ENCODE measurements at regions not wholly inside any gene's neighbourhood (a gene's known extent, or its start where the extent isn't known, plus 50 kb on each side); places are given as distances from the start of the nearest gene placed in this dataset.

DNA sequence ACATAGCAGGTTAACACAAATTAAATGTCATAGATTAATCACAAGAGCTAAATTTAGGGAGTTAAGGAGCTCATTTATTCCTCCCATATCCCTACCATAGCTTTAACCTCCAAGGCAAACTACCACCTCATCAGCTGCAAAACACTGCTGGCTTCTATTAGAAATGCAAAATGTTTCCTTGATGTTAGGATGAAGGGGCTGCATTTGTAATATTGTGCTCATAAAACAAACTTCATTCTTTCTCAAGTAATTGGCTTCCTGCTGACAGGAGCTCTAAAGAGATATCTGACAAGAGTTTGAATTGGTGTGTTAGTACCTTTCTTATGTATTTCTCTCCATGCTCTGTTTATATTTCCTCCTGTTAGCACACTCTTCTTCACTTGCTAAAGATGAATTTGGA lies 152.1 kb downstream of the OLFM4 start:
- H3K36me3 ChIP-seq (ENCODE audit: control insufficient read depth, insufficient read depth, low read length, severe bottlenecking) = no peaks in the 10 kb centered on the region
- H3K9me3 ChIP-seq (ENCODE audit: control insufficient read depth, low read length) = no peaks in the 10 kb centered on the region
- H3K9ac ChIP-seq (ENCODE audit: low read length) = no peak overlapping the region
- H3K4me3 ChIP-seq (ENCODE audit: low read length) = no peak overlapping the region
- no peak for DNase-seq (ENCODE audit: low read depth)
- H3K27me3 ChIP-seq (replicated peaks; ENCODE audit: control insufficient read depth, insufficient read depth, low read length) = no peaks in the 10 kb centered on the region
- no peaks in the 10 kb centered on the region for H3K4me1 ChIP-seq (ENCODE audit: control insufficient read depth, insufficient read depth, low read length)

- no peaks in the 10 kb centered on the region for H3K27me3 ChIP-seq (replicated peaks; ENCODE audit: control insufficient read depth, insufficient read depth, low read length)
- no peak overlapping the region for H3K4me3 ChIP-seq (ENCODE audit: low read length)
- DNase-seq (ENCODE audit: low read depth) = no peak
These were observed 154.1 kb downstream of the OLFM4 start for GRCh38 chr13:53182724-53183123.

GRCh38 chr13:53188120-53188519 lies 159.5 kb downstream of the OLFM4 start:
- H3K9ac ChIP-seq (ENCODE audit: low read length) = no peak overlapping the region
- H3K9me3 ChIP-seq (ENCODE audit: control insufficient read depth, low read length) = no peaks in the 10 kb centered on the region
- peaks cover 4% of the 10 kb centered on the region for H3K4me1 ChIP-seq (ENCODE audit: control insufficient read depth, insufficient read depth, low read length)
- H3K27me3 ChIP-seq (replicated peaks; ENCODE audit: control insufficient read depth, insufficient read depth, low read length) = no peaks in the 10 kb centered on the region
- DNase-seq (ENCODE audit: low read depth) = no peak
- H3K4me3 ChIP-seq (ENCODE audit: low read length) = no peak overlapping the region
- H3K36me3 ChIP-seq (ENCODE audit: control insufficient read depth, insufficient read depth, low read length, severe bottlenecking) = no peaks in the 10 kb centered on the region

More at GRCh38 chr13:53182724-53183123, 154.1 kb downstream of the OLFM4 start:
- Histone ChIP-seq H3K9ac (ENCODE audit: low read length) (no peak overlapping the region), H3K9me3 (ENCODE audit: control insufficient read depth, low read length) (no peaks in the 10 kb centered on the region), H3K36me3 (ENCODE audit: control insufficient read depth, insufficient read depth, low read length, severe bottlenecking) (no peaks in the 10 kb centered on the region), H3K4me1 (ENCODE audit: control insufficient read depth, insufficient read depth, low read length) (no peaks in the 10 kb centered on the region)

- Histone ChIP-seq H3K9ac (ENCODE audit: low read length) (no peak overlapping the region), H3K27me3 (replicated peaks; ENCODE audit: control insufficient read depth, insufficient read depth, low read length) (no peaks in the 10 kb centered on the region), H3K4me3 (ENCODE audit: low read length) (no peak overlapping the region), H3K36me3 (ENCODE audit: control insufficient read depth, insufficient read depth, low read length, severe bottlenecking) (no peaks in the 10 kb centered on the region), H3K9me3 (ENCODE audit: control insufficient read depth, low read length) (no peaks in the 10 kb centered on the region), H3K4me1 (ENCODE audit: control insufficient read depth, insufficient read depth, low read length) (peaks cover 4% of the 10 kb centered on the region)
- peak; percentile 6 for DNase-seq (ENCODE audit: low read depth)
These were observed 160.5 kb downstream of the OLFM4 start for GRCh38 chr13:53189162-53189561.

DNA sequence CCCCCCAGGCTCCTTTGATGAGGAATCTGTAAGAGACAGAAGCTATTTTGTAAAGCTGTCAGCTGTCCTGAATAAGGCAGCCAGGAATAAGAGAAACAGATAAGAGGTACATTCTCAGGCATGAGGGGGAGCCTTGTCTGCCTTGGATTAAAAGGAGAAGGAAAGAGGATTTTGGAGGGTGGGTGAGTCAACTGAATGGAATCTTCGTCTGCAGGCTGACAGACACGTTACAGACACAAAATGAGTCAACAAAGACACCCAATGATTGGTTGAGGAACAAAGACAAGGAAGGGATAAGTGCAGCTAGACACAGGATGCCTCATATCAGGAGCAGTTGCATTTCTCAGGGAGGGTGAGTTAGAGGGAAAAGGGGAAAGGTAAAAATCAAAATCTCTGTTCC lies 162.5 kb downstream of the OLFM4 start:
- DNase-seq (ENCODE audit: low read depth) = no peak
- peaks cover 4% of the 10 kb centered on the region for H3K4me1 ChIP-seq (ENCODE audit: control insufficient read depth, insufficient read depth, low read length)

DNA sequence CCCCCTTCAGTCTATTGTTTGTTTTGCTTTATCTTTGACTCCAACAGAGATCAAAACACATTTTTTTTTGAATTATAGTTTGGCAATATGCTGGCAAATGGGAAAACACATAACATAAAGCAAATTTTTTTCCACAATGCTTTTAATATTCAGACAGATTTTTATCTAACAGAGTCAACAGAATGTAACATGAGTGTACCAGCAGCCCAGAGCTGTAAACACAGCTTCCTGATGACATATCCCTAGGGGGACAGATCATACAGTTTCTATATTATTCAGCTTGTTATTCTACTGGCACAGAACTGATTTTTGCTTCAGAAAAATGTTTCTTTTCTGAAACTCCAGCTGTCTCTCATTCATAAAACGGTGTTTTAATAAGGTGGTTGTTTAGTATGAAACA lies 168.8 kb downstream of the OLFM4 start:
- H3K27me3 ChIP-seq (replicated peaks; ENCODE audit: control insufficient read depth, insufficient read depth, low read length) = peaks cover 14% of the 10 kb centered on the region
- no peak overlapping the region for H3K9ac ChIP-seq (ENCODE audit: low read length)
- H3K4me3 ChIP-seq (ENCODE audit: low read length) = no peak overlapping the region
- no peaks in the 10 kb centered on the region for H3K9me3 ChIP-seq (ENCODE audit: control insufficient read depth, low read length)
- H3K4me1 ChIP-seq (ENCODE audit: control insufficient read depth, insufficient read depth, low read length) = no peaks in the 10 kb centered on the region
- DNase-seq (ENCODE audit: low read depth) = no peak
- H3K36me3 ChIP-seq (ENCODE audit: control insufficient read depth, insufficient read depth, low read length, severe bottlenecking) = no peaks in the 10 kb centered on the region

More for the DNA sequence above, 162.5 kb downstream of the OLFM4 start:
- Histone ChIP-seq H3K9me3 (ENCODE audit: control insufficient read depth, low read length) (no peaks in the 10 kb centered on the region), H3K36me3 (ENCODE audit: control insufficient read depth, insufficient read depth, low read length, severe bottlenecking) (no peaks in the 10 kb centered on the region), H3K4me3 (ENCODE audit: low read length) (no peak overlapping the region), H3K9ac (ENCODE audit: low read length) (no peak overlapping the region), H3K27me3 (replicated peaks; ENCODE audit: control insufficient read depth, insufficient read depth, low read length) (no peaks in the 10 kb centered on the region)

GRCh38 chr13:53198017-53198416 lies 169.4 kb downstream of the OLFM4 start:
- Histone ChIP-seq H3K36me3 (ENCODE audit: control insufficient read depth, insufficient read depth, low read length, severe bottlenecking) (no peaks in the 10 kb centered on the region), H3K9ac (ENCODE audit: low read length) (no peak overlapping the region)

DNA sequence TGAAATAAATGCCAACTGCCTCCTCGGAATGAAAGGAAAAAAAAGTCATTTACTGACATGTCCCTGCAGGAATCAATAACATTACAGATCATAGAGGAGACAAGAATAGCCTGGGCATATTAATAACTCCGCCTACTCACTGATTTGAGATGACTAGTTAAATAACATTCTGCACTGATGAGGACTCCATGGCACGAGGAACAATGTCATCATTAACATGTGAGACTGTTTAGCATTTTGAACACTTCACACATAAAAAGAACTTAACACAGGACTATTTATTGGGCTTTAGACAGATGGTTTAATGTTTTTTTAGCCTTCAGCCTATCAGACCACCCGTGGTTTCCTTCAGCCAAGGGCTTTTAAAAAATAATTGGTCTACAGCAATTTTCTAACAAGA lies 170.1 kb downstream of the OLFM4 start:
- Histone ChIP-seq H3K9ac (ENCODE audit: low read length) (no peak overlapping the region), H3K36me3 (ENCODE audit: control insufficient read depth, insufficient read depth, low read length, severe bottlenecking) (no peaks in the 10 kb centered on the region), H3K4me3 (ENCODE audit: low read length) (no peak overlapping the region), H3K9me3 (ENCODE audit: control insufficient read depth, low read length) (no peaks in the 10 kb centered on the region), H3K27me3 (replicated peaks; ENCODE audit: control insufficient read depth, insufficient read depth, low read length) (peaks cover 27% of the 10 kb centered on the region), H3K4me1 (ENCODE audit: control insufficient read depth, insufficient read depth, low read length) (no peaks in the 10 kb centered on the region)
- no peak for DNase-seq (ENCODE audit: low read depth)

More at GRCh38 chr13:53198017-53198416, 169.4 kb downstream of the OLFM4 start:
- H3K9me3 ChIP-seq (ENCODE audit: control insufficient read depth, low read length) = no peaks in the 10 kb centered on the region
- peaks cover 20% of the 10 kb centered on the region for H3K27me3 ChIP-seq (replicated peaks; ENCODE audit: control insufficient read depth, insufficient read depth, low read length)
- no peak overlapping the region for H3K4me3 ChIP-seq (ENCODE audit: low read length)
- no peak for DNase-seq (ENCODE audit: low read depth)
- no peaks in the 10 kb centered on the region for H3K4me1 ChIP-seq (ENCODE audit: control insufficient read depth, insufficient read depth, low read length)

- Histone ChIP-seq H3K9ac (ENCODE audit: low read length) (no peak overlapping the region), H3K9me3 (ENCODE audit: control insufficient read depth, low read length) (no peaks in the 10 kb centered on the region), H3K4me3 (ENCODE audit: low read length) (no peak overlapping the region), H3K36me3 (ENCODE audit: control insufficient read depth, insufficient read depth, low read length, severe bottlenecking) (no peaks in the 10 kb centered on the region), H3K4me1 (ENCODE audit: control insufficient read depth, insufficient read depth, low read length) (no peaks in the 10 kb centered on the region), H3K27me3 (replicated peaks; ENCODE audit: control insufficient read depth, insufficient read depth, low read length) (peaks cover 34% of the 10 kb centered on the region)
- DNase-seq (ENCODE audit: low read depth) = no peak
These were observed 171.5 kb downstream of the OLFM4 start for GRCh38 chr13:53200075-53200474.

- Histone ChIP-seq H3K27me3 (replicated peaks; ENCODE audit: control insufficient read depth, insufficient read depth, low read length) (peaks cover 34% of the 10 kb centered on the region), H3K9ac (ENCODE audit: low read length) (no peak overlapping the region), H3K4me3 (ENCODE audit: low read length) (no peak overlapping the region), H3K4me1 (ENCODE audit: control insufficient read depth, insufficient read depth, low read length) (no peaks in the 10 kb centered on the region), H3K36me3 (ENCODE audit: control insufficient read depth, insufficient read depth, low read length, severe bottlenecking) (no peaks in the 10 kb centered on the region), H3K9me3 (ENCODE audit: control insufficient read depth, low read length) (no peaks in the 10 kb centered on the region)
- DNase-seq (ENCODE audit: low read depth) = peak; percentile 4
These were observed 172.2 kb downstream of the OLFM4 start for GRCh38 chr13:53200498-53201453.

DNA sequence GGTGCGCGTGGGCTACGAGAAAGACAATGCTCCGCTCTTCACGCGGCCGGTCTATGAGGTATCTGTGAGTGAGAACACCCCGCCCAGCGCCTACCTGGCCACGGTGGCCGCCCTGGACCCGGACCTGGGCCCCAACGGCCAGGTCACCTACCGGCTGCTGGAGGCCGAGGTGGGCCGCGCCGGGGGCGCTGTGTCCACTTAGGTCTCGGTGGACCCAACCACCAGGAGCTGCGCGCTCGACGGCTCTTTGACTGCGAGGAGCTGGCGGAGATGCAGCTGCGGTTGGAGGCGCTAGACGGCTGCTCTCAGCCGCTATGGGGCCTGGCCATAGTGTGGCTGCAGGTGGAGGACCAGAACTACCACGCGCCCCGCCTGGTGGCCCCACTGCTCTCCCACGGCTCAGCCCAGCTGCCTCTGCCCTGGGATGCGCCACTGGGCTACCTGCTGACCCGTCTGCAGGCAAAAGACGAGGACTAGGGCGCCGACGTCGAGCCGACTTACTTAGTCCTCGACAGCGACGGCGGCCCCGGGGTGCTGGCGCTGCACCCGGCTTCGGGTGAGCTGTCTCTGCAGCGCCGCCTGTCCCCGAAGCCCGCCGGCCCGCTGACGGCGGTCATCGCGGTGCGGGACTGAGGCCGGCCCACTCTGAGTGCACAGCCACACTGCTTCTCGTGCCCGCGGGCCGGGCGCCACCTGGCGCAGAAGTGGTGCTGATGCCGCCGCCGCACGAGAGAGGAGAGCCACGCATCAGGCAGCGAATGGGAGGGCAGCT lies 173.0 kb downstream of the OLFM4 start:
- Histone ChIP-seq H3K9me3 (ENCODE audit: control insufficient read depth, low read length) (no peaks in the 10 kb centered on the region), H3K36me3 (ENCODE audit: control insufficient read depth, insufficient read depth, low read length, severe bottlenecking) (no peaks in the 10 kb centered on the region)
- DNase-seq (ENCODE audit: low read depth) = no peak

More for the DNA sequence above, 173.0 kb downstream of the OLFM4 start:
- Histone ChIP-seq H3K4me1 (ENCODE audit: control insufficient read depth, insufficient read depth, low read length) (no peaks in the 10 kb centered on the region), H3K27me3 (replicated peaks; ENCODE audit: control insufficient read depth, insufficient read depth, low read length) (peaks cover 34% of the 10 kb centered on the region), H3K9ac (ENCODE audit: low read length) (no peak overlapping the region), H3K4me3 (ENCODE audit: low read length) (no peak overlapping the region)

Measured in adipocyte (in vitro differentiated cells).